Lung (tissue), 11 donors: ENCODE measurements at regions not wholly inside any gene's neighbourhood (a gene's known extent, or its start where the extent isn't known, plus 50 kb on each side); places are given as distances from the start of the nearest gene placed in this dataset.

Source experiments
- ATAC-seq: fragments of 200-7000 bp; cut with Tn5 transposase; one replicate; pipeline ENCODE4 v1.9.1; 2020; ENCODE audit warnings: moderate number of reproducible peaks; ENCODE audit not compliant: insufficient read depth, low FRiP score
- DNase-seq, 3 donors: peaks; one replicate each; pipeline ENCODE4 v3.0.0-alpha.2; 2013 to 2017
- H3K27ac ChIP-seq, 2 donors: one replicate each; pipeline ENCODE4 v1.5.1; 2013; ENCODE audit warnings: mild to moderate bottlenecking in 2 of 2, moderate library complexity in 2 of 2, control low read depth in 1 of 2, inconsistent platforms in 1 of 2, low read depth in 1 of 2, low read length in 1 of 2
- H3K27me3 ChIP-seq, 3 donors: one replicate each; pipeline ENCODE4 v1.5.1; 2013; ENCODE audit warnings: low read length in 2 of 3; ENCODE audit not compliant: control insufficient read depth in 3 of 3, insufficient read depth in 3 of 3
- H3K36me3 ChIP-seq, 4 donors: one replicate each; pipeline ENCODE4 v1.5.1; 2013; ENCODE audit warnings: low read length in 4 of 4, mild to moderate bottlenecking in 1 of 4, moderate library complexity in 1 of 4; ENCODE audit not compliant: control insufficient read depth in 4 of 4, insufficient read depth in 4 of 4
- H3K4me1 ChIP-seq, 5 donors: one replicate each; pipeline ENCODE4 v1.5.1; 2013; ENCODE audit warnings: low read length in 5 of 5, mild to moderate bottlenecking in 2 of 5, moderate library complexity in 1 of 5; ENCODE audit not compliant: control insufficient read depth in 5 of 5, insufficient read depth in 5 of 5
- H3K4me3 ChIP-seq: one replicate; pipeline ENCODE4 v1.5.1; 2013; ENCODE audit warnings: mild to moderate bottlenecking, control low read depth, moderate library complexity
- H3K9ac ChIP-seq, 2 donors: one replicate each; pipeline ENCODE4 v1.5.1; 2013; ENCODE audit warnings: low read length in 2 of 2, control low read depth in 1 of 2; ENCODE audit not compliant: insufficient read depth in 1 of 2
- H3K9me3 ChIP-seq, 4 donors: one replicate each; pipeline ENCODE4 v1.5.1; 2013; ENCODE audit warnings: low read length in 3 of 4, mild to moderate bottlenecking in 1 of 4, moderate library complexity in 1 of 4; ENCODE audit not compliant: control insufficient read depth in 4 of 4, insufficient read depth in 3 of 4
- WGBS, 2 donors: extraction: QIAGEN DNeasy Blood & Tissue Kit; methylation state at CpG; one replicate each; pipeline ENCODE4 v1.1.7; 2013; 5-methylcytosine and 5-hydroxymethylcytosine counted together
- TF ChIP-seq, protein P1 (sequence below): IDR thresholded peaks from 2 replicates; pipeline ENCODE4 v1.5.1; 2012; ENCODE audit warnings: mild to moderate bottlenecking; ENCODE audit errors: control extremely low read depth, extremely low read depth
- donor health status: control.
- donor health status: control.
- donor health status: Bipolar disorder and iron deficiency.
- donor health status: healthy.
- donor health status: DM: yes; HTN: yes; CAD: no.

GRCh38 chr17:14886200-14886739 is 378.9 kb downstream of the PMP22 start:
- TF ChIP-seq, protein P1, sequence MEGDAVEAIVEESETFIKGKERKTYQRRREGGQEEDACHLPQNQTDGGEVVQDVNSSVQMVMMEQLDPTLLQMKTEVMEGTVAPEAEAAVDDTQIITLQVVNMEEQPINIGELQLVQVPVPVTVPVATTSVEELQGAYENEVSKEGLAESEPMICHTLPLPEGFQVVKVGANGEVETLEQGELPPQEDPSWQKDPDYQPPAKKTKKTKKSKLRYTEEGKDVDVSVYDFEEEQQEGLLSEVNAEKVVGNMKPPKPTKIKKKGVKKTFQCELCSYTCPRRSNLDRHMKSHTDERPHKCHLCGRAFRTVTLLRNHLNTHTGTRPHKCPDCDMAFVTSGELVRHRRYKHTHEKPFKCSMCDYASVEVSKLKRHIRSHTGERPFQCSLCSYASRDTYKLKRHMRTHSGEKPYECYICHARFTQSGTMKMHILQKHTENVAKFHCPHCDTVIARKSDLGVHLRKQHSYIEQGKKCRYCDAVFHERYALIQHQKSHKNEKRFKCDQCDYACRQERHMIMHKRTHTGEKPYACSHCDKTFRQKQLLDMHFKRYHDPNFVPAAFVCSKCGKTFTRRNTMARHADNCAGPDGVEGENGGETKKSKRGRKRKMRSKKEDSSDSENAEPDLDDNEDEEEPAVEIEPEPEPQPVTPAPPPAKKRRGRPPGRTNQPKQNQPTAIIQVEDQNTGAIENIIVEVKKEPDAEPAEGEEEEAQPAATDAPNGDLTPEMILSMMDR: no peak
- ATAC-seq: no peak
- Histone ChIP-seq H3K9me3 (peaks cover 0 to 20% (median 14%) of the 10 kb centered on the region in 4 donors), H3K4me3 (no peak overlapping the region), H3K9ac (no peak overlapping the region), H3K4me1 (no peaks in the 10 kb centered on the region), H3K27me3 (no peaks in the 10 kb centered on the region), H3K36me3 (no peaks in the 10 kb centered on the region), H3K27ac (no peak overlapping the region)
- 96 to 100% methylated on average over 2 of the region's 2 CpGs for WGBS, 2 donors
- DNase-seq: no peak

- Histone ChIP-seq H3K36me3 (no peaks in the 10 kb centered on the region), H3K9me3 (peaks cover 0 to 17% (median 11%) of the 10 kb centered on the region in 4 donors)
- ATAC-seq: no peak
Measured at GRCh38 chr17:14882131-14882530, 383.0 kb downstream of the PMP22 start.

GRCh38 chr17:14875557-14876412 is 389.3 kb downstream of the PMP22 start:
- no peaks in the 10 kb centered on the region for H3K27me3 ChIP-seq
- H3K9ac ChIP-seq: no peak overlapping the region
- no peak for ATAC-seq
- no peaks in the 10 kb centered on the region for H3K9me3 ChIP-seq
- WGBS, 2 donors: 86 to 91% methylated on average over 5 of the region's 5 CpGs
- no peaks in the 10 kb centered on the region for H3K36me3 ChIP-seq
- DNase-seq: no peak
- H3K4me3 ChIP-seq: no peak overlapping the region
- H3K4me1 ChIP-seq: no peaks in the 10 kb centered on the region
- H3K27ac ChIP-seq: no peak overlapping the region
- TF ChIP-seq, protein P1: no peak

More at GRCh38 chr17:14882131-14882530, 383.0 kb downstream of the PMP22 start:
- Histone ChIP-seq H3K27me3 (no peaks in the 10 kb centered on the region), H3K27ac (no peak overlapping the region), H3K4me1 (no peaks in the 10 kb centered on the region), H3K9ac (no peak overlapping the region), H3K4me3 (no peak overlapping the region)
- TF ChIP-seq, protein P1: no peak
- no peak for DNase-seq
